H9 (cell line): ENCODE measurements at regions not wholly inside any gene's neighbourhood (a gene's known extent, or its start where the extent isn't known, plus 50 kb on each side); places are given as distances from the start of the nearest gene placed in this dataset.

Experiments
- DNase-seq: peaks from one replicate; pipeline ENCODE4 v3.0.0-alpha.2; 2017
- H2AFZ ChIP-seq: one replicate; pipeline ENCODE4 v1.6.1; 2013; ENCODE audit warnings: mild to moderate bottlenecking, low read length, control low read depth, moderate library complexity
- H2AK5ac ChIP-seq: 2 replicates; pipeline ENCODE4 v1.6.1; 2013; ENCODE audit warnings: low read length, control low read depth, mixed read lengths; ENCODE audit not compliant: insufficient read length
- H2BK120ac ChIP-seq: one replicate; pipeline ENCODE4 v1.6.1; 2013; ENCODE audit warnings: low read depth, mild to moderate bottlenecking, low read length, control low read depth, inconsistent platforms; ENCODE audit not compliant: poor library complexity, severe bottlenecking
- H2BK12ac ChIP-seq: 2 replicates; pipeline ENCODE4 v1.6.1; 2013; ENCODE audit warnings: low read length, control low read depth, mixed read lengths, low read depth; ENCODE audit not compliant: insufficient read length
- H2BK15ac ChIP-seq: 2 replicates; pipeline ENCODE4 v1.6.1; 2013; ENCODE audit warnings: low read depth, low read length, control low read depth
- H2BK20ac ChIP-seq: one replicate; pipeline ENCODE4 v1.6.1; 2013; ENCODE audit warnings: low read depth, mild to moderate bottlenecking, low read length, control low read depth, inconsistent platforms; ENCODE audit not compliant: poor library complexity, severe bottlenecking
- H2BK5ac ChIP-seq: 2 replicates; pipeline ENCODE4 v1.6.1; 2013; ENCODE audit warnings: low read length, control low read depth, mixed read lengths; ENCODE audit not compliant: insufficient read length
- H3K14ac ChIP-seq: 2 replicates; pipeline ENCODE4 v1.6.1; 2013; ENCODE audit warnings: low read length, control low read depth; ENCODE audit not compliant: insufficient read depth
- H3K18ac ChIP-seq: 2 replicates; pipeline ENCODE4 v1.6.1; 2013; ENCODE audit warnings: low read depth, mild to moderate bottlenecking, mixed read lengths, low read length, control low read depth; ENCODE audit not compliant: insufficient read length
- H3K23ac ChIP-seq: 2 replicates; pipeline ENCODE4 v1.6.1; 2013; ENCODE audit warnings: low read length, control low read depth, mixed read lengths, low read depth; ENCODE audit not compliant: insufficient read length
- H3K23me2 ChIP-seq: 2 replicates; pipeline ENCODE4 v1.6.1; 2013; ENCODE audit warnings: low read depth, mild to moderate bottlenecking, mixed read lengths, low read length, control low read depth; ENCODE audit not compliant: insufficient read length, poor library complexity, severe bottlenecking
- H3K27ac ChIP-seq: 2 replicates; pipeline ENCODE4 v1.5.1; 2013; ENCODE audit warnings: low read length, control low read depth, mixed read lengths, low read depth; ENCODE audit not compliant: insufficient read length
- H3K27me3 ChIP-seq: 2 replicates; pipeline ENCODE4 v1.6.1; 2013; ENCODE audit warnings: low read length, control low read depth, inconsistent platforms; ENCODE audit not compliant: insufficient read depth
- H3K4ac ChIP-seq: 2 replicates; pipeline ENCODE4 v1.6.1; 2013; ENCODE audit warnings: low read depth, mild to moderate bottlenecking, control low read depth, inconsistent platforms, low read length, moderate library complexity
- H3K4me1 ChIP-seq: 2 replicates; pipeline ENCODE4 v1.6.1; 2013; ENCODE audit warnings: low read length, control low read depth, inconsistent platforms; ENCODE audit not compliant: insufficient read depth
- H3K4me2 ChIP-seq: 2 replicates; pipeline ENCODE4 v1.6.1; 2013; ENCODE audit warnings: low read length, control low read depth, mixed read lengths; ENCODE audit not compliant: insufficient read length, insufficient read depth
- H3K56ac ChIP-seq: 2 replicates; pipeline ENCODE4 v1.6.1; 2013; ENCODE audit warnings: low read depth, mild to moderate bottlenecking, mixed read lengths, low read length, control low read depth; ENCODE audit not compliant: insufficient read length
- H3K79me1 ChIP-seq: 2 replicates; pipeline ENCODE4 v1.6.1; 2013; ENCODE audit warnings: low read depth, mild to moderate bottlenecking, moderate library complexity, low read length, control low read depth, inconsistent platforms; ENCODE audit not compliant: insufficient read depth, poor library complexity, severe bottlenecking
- H3K79me2 ChIP-seq: 2 replicates; pipeline ENCODE4 v1.6.1; 2013; ENCODE audit warnings: low read length, control low read depth, inconsistent platforms; ENCODE audit not compliant: insufficient read depth
- H3K9ac ChIP-seq: 2 replicates; pipeline ENCODE4 v1.6.1; 2013; ENCODE audit warnings: low read length, control low read depth, mixed read lengths; ENCODE audit not compliant: insufficient read length; ENCODE audit errors: extremely low read depth
- H3K9me3 ChIP-seq: one replicate; pipeline ENCODE4 v1.6.1; 2013; ENCODE audit warnings: low read depth, low read length, inconsistent platforms; ENCODE audit not compliant: control insufficient read depth
- H3T11ph ChIP-seq: one replicate; pipeline ENCODE4 v1.6.1; 2013; ENCODE audit warnings: mild to moderate bottlenecking, low read length, control low read depth, inconsistent platforms
- H4K20me1 ChIP-seq: one replicate; pipeline ENCODE4 v1.6.1; 2013; ENCODE audit not compliant: control insufficient read depth, insufficient read length, insufficient read depth
- H4K5ac ChIP-seq: 2 replicates; pipeline ENCODE4 v1.6.1; 2013; ENCODE audit warnings: low read depth, mild to moderate bottlenecking, mixed read lengths, low read length, control low read depth; ENCODE audit not compliant: insufficient read length
- H4K8ac ChIP-seq: replicated peaks from 2 replicates; pipeline ENCODE4 v1.6.1; 2013; ENCODE audit warnings: low read length, control low read depth, mixed read lengths, low read depth; ENCODE audit not compliant: insufficient read length
- H4K91ac ChIP-seq: 2 replicates; pipeline ENCODE4 v1.6.1; 2013; ENCODE audit warnings: low read depth, mild to moderate bottlenecking, moderate library complexity, mixed read lengths, low read length, control low read depth; ENCODE audit not compliant: insufficient read length
- H3K27ac Mint-ChIP-seq, 3 experiments: 2 replicates in 2 of 3; 3 replicates in 1 of 3; pipeline ENCODE4 v1.8.0; 2020 to 2021; ENCODE audit warnings: mixed read lengths in 3 of 3, mild to moderate bottlenecking in 1 of 3, moderate library complexity in 1 of 3
- H3K27me3 Mint-ChIP-seq: 2 replicates; pipeline ENCODE4 v1.8.0; 2021; ENCODE audit warnings: low read depth, mild to moderate bottlenecking, moderate library complexity, mixed read lengths
- H3K36me3 Mint-ChIP-seq, 3 experiments: 2 replicates in 2 of 3; 3 replicates in 1 of 3; pipeline ENCODE4 v1.8.0; 2020 to 2021; ENCODE audit warnings: low read depth in 3 of 3, mixed read lengths in 3 of 3; ENCODE audit not compliant: insufficient read depth in 1 of 3
- H3K4me1 Mint-ChIP-seq, 2 experiments: 2 replicates each; pipeline ENCODE4 v1.8.0; 2020; ENCODE audit warnings: mixed read lengths in 2 of 2
- H3K4me3 Mint-ChIP-seq, 2 experiments: 2 replicates in 1 of 2; 3 replicates in 1 of 2; pipeline ENCODE4 v1.8.0; 2020 to 2021; ENCODE audit warnings: mild to moderate bottlenecking in 2 of 2, mixed read lengths in 2 of 2, moderate library complexity in 1 of 2
- H3K9me3 Mint-ChIP-seq, 2 experiments: 2 replicates in 1 of 2; 3 replicates in 1 of 2; pipeline ENCODE4 v1.8.0; 2020; ENCODE audit warnings: mild to moderate bottlenecking in 2 of 2, mixed read lengths in 2 of 2, moderate library complexity in 1 of 2
- TF ChIP-seq, protein P1 (sequence below): fragments of 200-600 bp; sonication (generic); conservative IDR thresholded peaks from 3 replicates; pipeline ENCODE4 v1.8.0; 2021; ENCODE audit warnings: antibody characterized with exemption, mild to moderate bottlenecking

DNA sequence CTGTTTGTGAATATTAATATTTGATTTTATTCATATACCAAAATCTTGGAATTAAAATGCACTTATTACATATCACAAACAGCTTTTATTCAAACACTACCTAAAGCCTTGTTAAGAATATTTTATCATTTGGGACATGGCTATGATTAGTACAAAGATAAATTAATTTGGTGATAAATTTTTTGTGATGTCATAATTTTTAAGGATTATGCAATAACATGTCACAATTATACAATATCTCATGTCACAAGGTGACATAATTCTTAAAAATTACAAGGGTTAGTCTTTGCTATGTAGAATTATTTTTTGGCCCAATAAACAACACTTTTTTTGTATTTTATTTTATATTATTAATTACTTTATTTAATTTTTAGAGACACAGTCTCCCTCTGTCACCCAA lies 113.7 kb downstream of the TMTC3 start:
- H2BK120ac ChIP-seq, result no peak overlapping the region
- Mint-ChIP-seq H3K4me3 (no peak overlapping the region), H3K27me3 (no peaks in the 10 kb centered on the region), H3K4me1 (no peaks in the 10 kb centered on the region), H3K9me3 (no peaks in the 10 kb centered on the region), H3K36me3 (no peaks in the 10 kb centered on the region), H3K27ac (no peak overlapping the region)
- no peak overlapping the region for H2AFZ ChIP-seq
- H2BK20ac ChIP-seq, result no peak overlapping the region
- no peak overlapping the region for H2BK12ac ChIP-seq
- no peak overlapping the region for H2BK5ac ChIP-seq
- H2BK15ac ChIP-seq, result no peak overlapping the region
- no peak overlapping the region for H3K27ac ChIP-seq
- H3K23me2 ChIP-seq, result no peaks in the 10 kb centered on the region
- no peak overlapping the region for H3K56ac ChIP-seq
- no peaks in the 10 kb centered on the region for H3K4me1 ChIP-seq
- no peak for DNase-seq
- no peak overlapping the region for H2AK5ac ChIP-seq
- no peaks in the 10 kb centered on the region for H3K79me1 ChIP-seq
- no peak overlapping the region for H3K4me2 ChIP-seq
- H3K14ac ChIP-seq, result no peak overlapping the region
- H3K27me3 ChIP-seq, result no peaks in the 10 kb centered on the region
- H4K20me1 ChIP-seq, result no peaks in the 10 kb centered on the region
- TF ChIP-seq, protein P1, sequence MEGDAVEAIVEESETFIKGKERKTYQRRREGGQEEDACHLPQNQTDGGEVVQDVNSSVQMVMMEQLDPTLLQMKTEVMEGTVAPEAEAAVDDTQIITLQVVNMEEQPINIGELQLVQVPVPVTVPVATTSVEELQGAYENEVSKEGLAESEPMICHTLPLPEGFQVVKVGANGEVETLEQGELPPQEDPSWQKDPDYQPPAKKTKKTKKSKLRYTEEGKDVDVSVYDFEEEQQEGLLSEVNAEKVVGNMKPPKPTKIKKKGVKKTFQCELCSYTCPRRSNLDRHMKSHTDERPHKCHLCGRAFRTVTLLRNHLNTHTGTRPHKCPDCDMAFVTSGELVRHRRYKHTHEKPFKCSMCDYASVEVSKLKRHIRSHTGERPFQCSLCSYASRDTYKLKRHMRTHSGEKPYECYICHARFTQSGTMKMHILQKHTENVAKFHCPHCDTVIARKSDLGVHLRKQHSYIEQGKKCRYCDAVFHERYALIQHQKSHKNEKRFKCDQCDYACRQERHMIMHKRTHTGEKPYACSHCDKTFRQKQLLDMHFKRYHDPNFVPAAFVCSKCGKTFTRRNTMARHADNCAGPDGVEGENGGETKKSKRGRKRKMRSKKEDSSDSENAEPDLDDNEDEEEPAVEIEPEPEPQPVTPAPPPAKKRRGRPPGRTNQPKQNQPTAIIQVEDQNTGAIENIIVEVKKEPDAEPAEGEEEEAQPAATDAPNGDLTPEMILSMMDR, result no peak
- no peaks in the 10 kb centered on the region for H3K79me2 ChIP-seq
- no peaks in the 10 kb centered on the region for H3K9me3 ChIP-seq
- H3T11ph ChIP-seq, result no peak overlapping the region
- H3K4ac ChIP-seq, result no peak overlapping the region
- H3K9ac ChIP-seq, result no peak overlapping the region
- no peak overlapping the region for H3K18ac ChIP-seq
- H3K23ac ChIP-seq, result no peak overlapping the region
- H4K8ac ChIP-seq, result no peak overlapping the region
- H4K91ac ChIP-seq, result no peak overlapping the region
- H4K5ac ChIP-seq, result no peak overlapping the region
